A549 (cell line): ENCODE measurements at regions not wholly inside any gene's neighbourhood (a gene's known extent, or its start where the extent isn't known, plus 50 kb on each side); places are given as distances from the start of the nearest gene placed in this dataset.

Experiments used
- ATAC-seq, 2 experiments: fragments of 200-7000 bp in 1 of 2; fragments of >200 bp in 1 of 2; cut with Nextera tagmentation in 1 of 2; cut with Tn5 transposase in 1 of 2; 3 replicates each; pipeline versions ENCODE4 v1.8.0 to v1.9.1; 2018 to 2020; ENCODE audit warnings: mild to moderate bottlenecking in 1 of 2, moderate library complexity in 1 of 2
- CTCF ChIA-PET: fragments of 300-600 bp; sonication (Branson Sonifier 250); formaldehyde crosslinking; extraction: SDS; loops from one replicate; lab custom pipeline; 2021; ENCODE audit warnings: antibody characterized with exemption, inconsistent platforms; lab: Yijun Ruan, JAX
- POLR2A ChIA-PET: fragments of 350-600 bp; formaldehyde crosslinking; extraction: SDS; loops from one replicate; lab custom pipeline; 2021; ENCODE audit warnings: antibody characterized with exemption, inconsistent platforms; lab: Yijun Ruan, JAX
- DNase-seq, 2 experiments: peaks; one replicate each; pipeline versions ENCODE4 v3.0.0 to v3.0.0-alpha.2; 2011 to 2016; ENCODE audit warnings: low read depth in 1 of 2, low spot score in 1 of 2
- FAIRE-seq: peaks from 2 replicates; lab custom pipeline; 2011; peaks lifted over from hg19 to GRCh38; lab: Jason Lieb, UNC
- H3K27ac ChIP-seq, 2 experiments: fragments of >200 bp; sonication (Bioruptor Twin); formaldehyde crosslinking; 3 replicates each; pipeline ENCODE4 v1.5.1; 2016 to 2017
- H3K4me1 ChIP-seq: fragments of >200 bp; sonication (Bioruptor Twin); formaldehyde crosslinking; 3 replicates; pipeline ENCODE4 v1.6.1; 2016
- H3K4me2 ChIP-seq: fragments of >200 bp; sonication (Bioruptor Twin); formaldehyde crosslinking; 3 replicates; pipeline ENCODE4 v1.6.1; 2016
- H3K4me3 ChIP-seq: fragments of >200 bp; sonication (Bioruptor Twin); formaldehyde crosslinking; 3 replicates; pipeline ENCODE4 v1.5.1; 2016
- H3K9me3 ChIP-seq: fragments of >200 bp; sonication (Bioruptor Twin); formaldehyde crosslinking; 3 replicates; pipeline ENCODE4 v1.6.1; 2016
- CBX2 ChIP-seq: fragments of 200-600 bp; sonication (generic); IDR thresholded peaks from 2 replicates; pipeline ENCODE4 v1.6.1; 2016; ENCODE audit warnings: low read depth, mild to moderate bottlenecking, borderline replicate concordance
- CBX8 ChIP-seq: fragments of 200-600 bp; sonication (generic); IDR thresholded peaks from 2 replicates; pipeline ENCODE4 v1.6.1; 2016
- CHD2 ChIP-seq: fragments of 150-350 bp; IDR thresholded peaks from 2 replicates; pipeline ENCODE4 v1.6.1; 2014; ENCODE audit warnings: low read length; ENCODE audit not compliant: partially characterized antibody
- CHD4 ChIP-seq: fragments of 200-600 bp; sonication (generic); IDR thresholded peaks from 2 replicates; pipeline ENCODE4 v1.6.1; 2016; ENCODE audit warnings: antibody characterized with exemption, mild to moderate bottlenecking, borderline replicate concordance
- EHF ChIP-seq: fragments of 250-450 bp; sonication (Bioruptor Pico); IDR thresholded peaks from 2 replicates; pipeline ENCODE4 v1.5.0; 2020; ENCODE audit warnings: mild to moderate bottlenecking
- EP300 ChIP-seq, 2 experiments: fragments of >200 bp; sonication (Bioruptor Twin); formaldehyde crosslinking; IDR thresholded peaks; 2 replicates in 1 of 2; 3 replicates in 1 of 2; pipeline ENCODE4 v1.6.1; 2016 to 2017
- ESRRA ChIP-seq: fragments of 150-350 bp; IDR thresholded peaks from 2 replicates; pipeline ENCODE4 v1.6.1; 2014; ENCODE audit warnings: mild to moderate bottlenecking, low read length, borderline replicate concordance
- FOSL2 ChIP-seq, 2 experiments: fragments of 450-650 bp in 1 of 2; fragments of >200 bp in 1 of 2; sonication (Bioruptor Twin) in 1 of 2; formaldehyde crosslinking; IDR thresholded peaks; 2 replicates each; pipeline versions ENCODE4 v1.5.0 to v1.6.1; 2016 to 2020; ENCODE audit warnings: mild to moderate bottlenecking in 1 of 2, moderate library complexity in 1 of 2
- GATA3 ChIP-seq: IDR thresholded peaks from 2 replicates; pipeline ENCODE4 v1.6.1; 2012; ENCODE audit warnings: borderline replicate concordance
- HDAC2 ChIP-seq: fragments of 200-600 bp; sonication (generic); IDR thresholded peaks from 2 replicates; pipeline ENCODE4 v1.6.1; 2016
- HOXB13 ChIP-seq: fragments of 250-450 bp; sonication (Bioruptor Pico); IDR thresholded peaks from 2 replicates; pipeline ENCODE4 v1.5.0; 2020; ENCODE audit warnings: low read depth, mild to moderate bottlenecking, moderate library complexity
- HOXB5 ChIP-seq: fragments of 250-450 bp; sonication (Bioruptor Pico); IDR thresholded peaks from 2 replicates; pipeline ENCODE4 v1.5.0; 2020; ENCODE audit warnings: mild to moderate bottlenecking, moderate library complexity
- JUN ChIP-seq, 2 experiments: fragments of >200 bp; sonication (Bioruptor Twin); formaldehyde crosslinking; IDR thresholded peaks; 2 replicates in 1 of 2; 3 replicates in 1 of 2; pipeline ENCODE4 v1.6.1; 2016 to 2017
- JUNB ChIP-seq: fragments of >200 bp; sonication (Bioruptor Twin); formaldehyde crosslinking; IDR thresholded peaks from 2 replicates; pipeline ENCODE4 v1.6.1; 2016
- KDM1A ChIP-seq: fragments of 200-600 bp; sonication (generic); IDR thresholded peaks from 2 replicates; pipeline ENCODE4 v1.6.1; 2016; ENCODE audit warnings: low read depth, mild to moderate bottlenecking
- MYC ChIP-seq: IDR thresholded peaks from 2 replicates; pipeline ENCODE4 v1.6.1; 2012; ENCODE audit warnings: mild to moderate bottlenecking, inconsistent platforms, low read length, improper control_type of control experiment, borderline replicate concordance
- PHF8 ChIP-seq: fragments of 200-600 bp; sonication (generic); IDR thresholded peaks from 2 replicates; pipeline ENCODE4 v1.6.1; 2016; ENCODE audit warnings: low read depth, mild to moderate bottlenecking, antibody characterized with exemption, moderate library complexity, borderline replicate concordance
- POLR2A ChIP-seq: IDR thresholded peaks from 2 replicates; pipeline ENCODE4 v1.6.1; 2012; ENCODE audit warnings: mild to moderate bottlenecking, low read length
- RCOR1 ChIP-seq: fragments of 150-350 bp; IDR thresholded peaks from 2 replicates; pipeline ENCODE4 v1.6.1; 2014; ENCODE audit warnings: antibody characterized with exemption, low read length, low read depth
- RFX5 ChIP-seq: fragments of 450-650 bp; IDR thresholded peaks from 2 replicates; pipeline ENCODE4 v1.7.1; 2014; ENCODE audit warnings: antibody characterized with exemption, mild to moderate bottlenecking, moderate library complexity
- SMC3 ChIP-seq: fragments of >200 bp; sonication (Bioruptor Twin); formaldehyde crosslinking; IDR thresholded peaks from 3 replicates; pipeline ENCODE4 v1.6.1; 2018; ENCODE audit warnings: inconsistent platforms
- TFCP2L1 ChIP-seq: fragments of 250-450 bp; sonication (Bioruptor Pico); IDR thresholded peaks from 2 replicates; pipeline ENCODE4 v1.5.0; 2021; ENCODE audit warnings: mild to moderate bottlenecking
- TP53 ChIP-seq: fragments of 250-450 bp; sonication (Bioruptor Pico); IDR thresholded peaks from 2 replicates; pipeline ENCODE4 v1.5.0; 2021; ENCODE audit warnings: mild to moderate bottlenecking, moderate library complexity
- ZC3H11A ChIP-seq: fragments of 450-650 bp; IDR thresholded peaks from 2 replicates; pipeline ENCODE4 v1.6.1; 2014; ENCODE audit warnings: antibody characterized with exemption, mild to moderate bottlenecking
- WGBS: methylation state at CpG from one replicate; pipeline ENCODE4 v1.1.6; 2017; ENCODE audit errors: missing lambda C conversion rate; 5-methylcytosine and 5-hydroxymethylcytosine counted together
- TF ChIP-seq, protein P1 (sequence below): IDR thresholded peaks from 2 replicates; pipeline ENCODE4 v1.6.1; 2012
- TF ChIP-seq, protein P2 (sequence below): fragments of >200 bp; sonication (Bioruptor Twin); formaldehyde crosslinking; IDR thresholded peaks from 3 replicates; pipeline ENCODE4 v1.6.1; 2016
- TF ChIP-seq, protein P3 (sequence below): IDR thresholded peaks from 2 replicates; pipeline ENCODE4 v1.6.1; 2012
- TF ChIP-seq, protein P4 (sequence below): IDR thresholded peaks from 2 replicates; pipeline ENCODE4 v1.6.1; 2012; ENCODE audit warnings: low read depth, borderline replicate concordance
- TF ChIP-seq, protein P5 (sequence below): fragments of 250-450 bp; sonication (Bioruptor Pico); IDR thresholded peaks from 2 replicates; pipeline ENCODE4 v1.5.0; 2020; ENCODE audit warnings: low read depth, mild to moderate bottlenecking, moderate library complexity
- TF ChIP-seq, protein P6 (sequence below): fragments of 150-350 bp; IDR thresholded peaks from 2 replicates; pipeline ENCODE4 v1.6.1; 2014; ENCODE audit warnings: low read depth, mild to moderate bottlenecking, low read length
- TF ChIP-seq, protein P7 (sequence below): fragments of >200 bp; sonication (Bioruptor Twin); formaldehyde crosslinking; IDR thresholded peaks from 2 replicates; pipeline ENCODE4 v1.6.1; 2016

DNA sequence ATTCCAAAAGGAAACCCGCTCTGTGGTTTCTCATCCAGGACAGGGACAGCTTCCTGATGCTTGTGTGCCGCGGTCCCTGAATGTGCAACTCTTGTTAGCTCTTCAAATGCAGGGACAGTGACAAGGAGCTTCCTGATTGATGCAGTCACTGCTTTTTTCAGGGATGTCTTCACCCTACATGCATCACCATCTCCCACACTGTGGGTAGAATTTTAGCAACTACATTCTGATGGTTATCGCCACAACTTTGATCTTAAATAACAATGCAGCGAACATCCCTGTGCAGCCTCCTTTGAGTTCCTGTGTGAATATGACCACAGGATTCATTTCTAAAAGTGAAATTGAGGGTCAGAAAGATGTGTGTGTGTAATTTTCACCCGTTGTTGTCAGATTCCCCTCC, 115.0 kb downstream of the GGTLC2 start:
- ChIA-PET POLR2A (no interaction called here), CTCF (interaction anchor here (2.6 kb wide), 1 partner anchor 11 kb away, joined by 13 read pairs; no protein-coding TSS in a partner anchor)
- no peak for DNase-seq
- no peak for FAIRE-seq
- H3K4me3 ChIP-seq = no peak overlapping the region
- no peak for ATAC-seq
- WGBS = 74% methylated on average over 6 of the region's 6 CpGs
- no peaks in the 10 kb centered on the region for H3K9me3 ChIP-seq
- TF ChIP-seq SMC3 = no peak
- TF ChIP-seq RFX5 = no peak
- TF ChIP-seq TFCP2L1 = no peak
- TF ChIP-seq ESRRA = no peak
- no peak for TF ChIP-seq POLR2A
- TF ChIP-seq, protein P1, sequence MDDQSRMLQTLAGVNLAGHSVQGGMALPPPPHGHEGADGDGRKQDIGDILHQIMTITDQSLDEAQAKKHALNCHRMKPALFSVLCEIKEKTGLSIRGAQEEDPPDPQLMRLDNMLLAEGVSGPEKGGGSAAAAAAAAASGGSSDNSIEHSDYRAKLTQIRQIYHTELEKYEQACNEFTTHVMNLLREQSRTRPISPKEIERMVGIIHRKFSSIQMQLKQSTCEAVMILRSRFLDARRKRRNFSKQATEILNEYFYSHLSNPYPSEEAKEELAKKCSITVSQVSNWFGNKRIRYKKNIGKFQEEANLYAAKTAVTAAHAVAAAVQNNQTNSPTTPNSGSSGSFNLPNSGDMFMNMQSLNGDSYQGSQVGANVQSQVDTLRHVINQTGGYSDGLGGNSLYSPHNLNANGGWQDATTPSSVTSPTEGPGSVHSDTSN = no peak
- no peak for TF ChIP-seq GATA3
- no peak for TF ChIP-seq HDAC2
- no peak for TF ChIP-seq CBX8
- no peak for TF ChIP-seq FOSL2 (IDR thresholded peaks at IDR 0.05)
- TF ChIP-seq FOSL2 (CRISPR knock-in tag; IDR thresholded peaks at IDR 0.05) = no peak
- no peak for TF ChIP-seq MYC
- no peak for TF ChIP-seq HOXB13 (CRISPR knock-in tag)
- TF ChIP-seq JUNB = no peak
- TF ChIP-seq, protein P2, sequence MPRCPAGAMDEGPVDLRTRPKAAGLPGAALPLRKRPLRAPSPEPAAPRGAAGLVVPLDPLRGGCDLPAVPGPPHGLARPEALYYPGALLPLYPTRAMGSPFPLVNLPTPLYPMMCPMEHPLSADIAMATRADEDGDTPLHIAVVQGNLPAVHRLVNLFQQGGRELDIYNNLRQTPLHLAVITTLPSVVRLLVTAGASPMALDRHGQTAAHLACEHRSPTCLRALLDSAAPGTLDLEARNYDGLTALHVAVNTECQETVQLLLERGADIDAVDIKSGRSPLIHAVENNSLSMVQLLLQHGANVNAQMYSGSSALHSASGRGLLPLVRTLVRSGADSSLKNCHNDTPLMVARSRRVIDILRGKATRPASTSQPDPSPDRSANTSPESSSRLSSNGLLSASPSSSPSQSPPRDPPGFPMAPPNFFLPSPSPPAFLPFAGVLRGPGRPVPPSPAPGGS = no peak
- TF ChIP-seq EHF (CRISPR knock-in tag) = no peak
- TF ChIP-seq, protein P3, sequence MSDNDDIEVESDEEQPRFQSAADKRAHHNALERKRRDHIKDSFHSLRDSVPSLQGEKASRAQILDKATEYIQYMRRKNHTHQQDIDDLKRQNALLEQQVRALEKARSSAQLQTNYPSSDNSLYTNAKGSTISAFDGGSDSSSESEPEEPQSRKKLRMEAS = no peak
- no peak for TF ChIP-seq RCOR1
- no peak overlapping the region for H3K4me2 ChIP-seq
- H3K4me1 ChIP-seq = no peaks in the 10 kb centered on the region; the same call in 2 of the 3 replicates
- no peak overlapping the region for H3K27ac ChIP-seq

DNA sequence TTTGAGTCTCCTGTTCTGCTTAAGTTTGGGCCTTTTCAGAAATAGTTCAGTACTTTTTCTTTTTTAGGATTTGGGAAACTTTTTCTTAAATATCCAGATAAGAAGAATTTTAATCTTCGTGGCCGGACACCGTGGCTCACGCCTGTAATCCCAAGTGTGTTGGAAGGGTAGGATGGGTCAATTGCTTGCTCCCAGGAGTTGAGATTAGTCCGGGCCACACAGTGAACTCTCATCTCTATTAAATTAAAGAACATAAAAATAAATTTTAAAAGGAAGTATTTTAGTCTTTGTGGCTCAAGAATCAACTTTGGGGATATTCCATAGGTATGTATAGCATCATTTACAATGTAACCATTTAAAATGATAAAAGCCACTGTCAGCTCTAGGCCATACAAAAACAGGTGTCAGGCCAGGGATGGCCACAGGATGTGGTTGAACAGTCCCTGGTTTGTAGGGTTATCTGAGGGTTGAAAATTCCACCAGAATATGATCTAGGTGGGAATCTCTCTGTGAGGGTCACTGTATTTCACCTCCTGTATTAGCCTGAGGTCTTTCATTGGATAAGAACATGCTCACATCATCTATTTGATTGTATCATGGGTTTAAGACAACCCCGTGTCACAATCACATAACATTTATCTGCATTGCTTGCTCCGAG, 115.6 kb downstream of the GGTLC2 start:
- H3K27ac ChIP-seq = no peak overlapping the region
- ATAC-seq (no peak), FAIRE-seq (no peak), DNase-seq (no peak)
- no peak overlapping the region for H3K4me3 ChIP-seq
- H3K9me3 ChIP-seq = no peaks in the 10 kb centered on the region
- no peaks in the 10 kb centered on the region for H3K4me1 ChIP-seq
- WGBS = 77% methylated on average over 7 of the region's 7 CpGs
- CTCF ChIA-PET = no interaction called here
- POLR2A ChIA-PET = no interaction called here
- no peak overlapping the region for H3K4me2 ChIP-seq
- TF ChIP-seq TFCP2L1 = no peak
- TF ChIP-seq SMC3 = no peak
- TF ChIP-seq, protein P4, sequence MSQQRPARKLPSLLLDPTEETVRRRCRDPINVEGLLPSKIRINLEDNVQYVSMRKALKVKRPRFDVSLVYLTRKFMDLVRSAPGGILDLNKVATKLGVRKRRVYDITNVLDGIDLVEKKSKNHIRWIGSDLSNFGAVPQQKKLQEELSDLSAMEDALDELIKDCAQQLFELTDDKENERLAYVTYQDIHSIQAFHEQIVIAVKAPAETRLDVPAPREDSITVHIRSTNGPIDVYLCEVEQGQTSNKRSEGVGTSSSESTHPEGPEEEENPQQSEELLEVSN = no peak
- no peak for TF ChIP-seq ZC3H11A
- TF ChIP-seq, protein P5, sequence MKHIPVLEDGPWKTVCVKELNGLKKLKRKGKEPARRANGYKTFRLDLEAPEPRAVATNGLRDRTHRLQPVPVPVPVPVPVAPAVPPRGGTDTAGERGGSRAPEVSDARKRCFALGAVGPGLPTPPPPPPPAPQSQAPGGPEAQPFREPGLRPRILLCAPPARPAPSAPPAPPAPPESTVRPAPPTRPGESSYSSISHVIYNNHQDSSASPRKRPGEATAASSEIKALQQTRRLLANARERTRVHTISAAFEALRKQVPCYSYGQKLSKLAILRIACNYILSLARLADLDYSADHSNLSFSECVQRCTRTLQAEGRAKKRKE = no peak
- TF ChIP-seq EP300 (IDR thresholded peaks at IDR 0.05) = no peak
- TF ChIP-seq KDM1A = no peak
- TF ChIP-seq HOXB5 (CRISPR knock-in tag) = no peak
- TF ChIP-seq RCOR1 = no peak
- TF ChIP-seq CBX2 = no peak
- TF ChIP-seq CHD2 = no peak
- TF ChIP-seq, protein P3 = no peak
- no peak for TF ChIP-seq CHD4
- TF ChIP-seq FOSL2 (IDR thresholded peaks at IDR 0.05) = no peak
- no peak for TF ChIP-seq FOSL2 (CRISPR knock-in tag; IDR thresholded peaks at IDR 0.05)
- TF ChIP-seq JUN (IDR thresholded peaks at IDR 0.05) = no peak
- TF ChIP-seq, protein P6, sequence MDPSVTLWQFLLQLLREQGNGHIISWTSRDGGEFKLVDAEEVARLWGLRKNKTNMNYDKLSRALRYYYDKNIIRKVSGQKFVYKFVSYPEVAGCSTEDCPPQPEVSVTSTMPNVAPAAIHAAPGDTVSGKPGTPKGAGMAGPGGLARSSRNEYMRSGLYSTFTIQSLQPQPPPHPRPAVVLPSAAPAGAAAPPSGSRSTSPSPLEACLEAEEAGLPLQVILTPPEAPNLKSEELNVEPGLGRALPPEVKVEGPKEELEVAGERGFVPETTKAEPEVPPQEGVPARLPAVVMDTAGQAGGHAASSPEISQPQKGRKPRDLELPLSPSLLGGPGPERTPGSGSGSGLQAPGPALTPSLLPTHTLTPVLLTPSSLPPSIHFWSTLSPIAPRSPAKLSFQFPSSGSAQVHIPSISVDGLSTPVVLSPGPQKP = no peak
- TF ChIP-seq TP53 (CRISPR knock-in tag) = no peak
- TF ChIP-seq, protein P7, sequence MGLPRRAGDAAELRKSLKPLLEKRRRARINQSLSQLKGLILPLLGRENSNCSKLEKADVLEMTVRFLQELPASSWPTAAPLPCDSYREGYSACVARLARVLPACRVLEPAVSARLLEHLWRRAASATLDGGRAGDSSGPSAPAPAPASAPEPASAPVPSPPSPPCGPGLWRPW = no peak
- no peak for TF ChIP-seq PHF8
